ENCODE measurements at regions not wholly inside any gene's neighbourhood (a gene's known extent, or its start where the extent isn't known, plus 50 kb on each side); places are given as distances from the start of the nearest gene placed in this dataset.

GRCh38 chrX:5449323-5449722, 779.3 kb downstream of the NLGN4X start (continued):
- TF ChIP-seq RXRA (IDR thresholded peaks at IDR 0.05; ENCODE audit: borderline replicate concordance, low read depth) = no peak
- TF ChIP-seq CHD2 (IDR thresholded peaks at IDR 0.05; ENCODE audit: low read length, partially characterized antibody) = no peak
- TF ChIP-seq ELF1 (IDR thresholded peaks at IDR 0.05) = no peak

GRCh38 chrX:5431823-5432222, 796.8 kb downstream of the NLGN4X start:
- no peak overlapping the region for H3K4me2 ChIP-seq
- H3F3A ChIP-seq (replicated peaks; ENCODE audit: insufficient read depth) = no peaks in the 10 kb centered on the region
- H3K27me3 ChIP-seq (ENCODE audit: insufficient read depth) = no peaks in the 10 kb centered on the region
- no peak overlapping the region for H3K4me3 ChIP-seq (ENCODE audit: low read depth in 2 of 2, low read length in 1 of 2)
- no peak for DNase-seq
- H3K36me3 ChIP-seq (replicated peaks in 1 of 2; ENCODE audit: control insufficient read depth in 1 of 2, insufficient read depth in 2 of 2, low read length in 1 of 2) = no peaks in the 10 kb centered on the region
- no peak for TF ChIP-seq NFIC (IDR thresholded peaks at IDR 0.05; ENCODE audit: borderline replicate concordance)
- TF ChIP-seq GABPA (IDR thresholded peaks at IDR 0.05; ENCODE audit: low read depth) = no peak
- no peak for TF ChIP-seq EZH2phosphoT487 (IDR thresholded peaks at IDR 0.05; ENCODE audit: borderline replicate concordance, low read depth)
- no peak overlapping the region for H2AFZ ChIP-seq (ENCODE audit: low read depth)
- H4K20me1 ChIP-seq (ENCODE audit: insufficient read depth) = no peaks in the 10 kb centered on the region
- no peaks in the 10 kb centered on the region for H3K79me2 ChIP-seq (ENCODE audit: insufficient read depth)
- H3K27ac ChIP-seq (ENCODE audit: low read depth in 2 of 2, low read length in 1 of 2) = no peak overlapping the region
- no peaks in the 10 kb centered on the region for H3K9me2 ChIP-seq
- H3K9me3 ChIP-seq = peaks cover 15% of the 10 kb centered on the region; the same call in 1 of the 2 replicates
- no peaks in the 10 kb centered on the region for H3K4me1 ChIP-seq (ENCODE audit: control insufficient read depth in 1 of 2, insufficient read depth in 2 of 2, low read depth in 1 of 2, low read length in 1 of 2)
- CTCF ChIA-PET = no interaction called here
- POLR2A ChIA-PET = no interaction called here
- no peak overlapping the region for H3K9ac ChIP-seq

- H3K79me2 ChIP-seq (ENCODE audit: insufficient read depth) = no peaks in the 10 kb centered on the region
- H3F3A ChIP-seq (replicated peaks; ENCODE audit: insufficient read depth) = no peaks in the 10 kb centered on the region
- H2AFZ ChIP-seq (ENCODE audit: low read depth) = no peak overlapping the region
- H3K4me2 ChIP-seq = no peak overlapping the region
- ChIA-PET CTCF (no interaction called here), POLR2A (no interaction called here)
- H3K36me3 ChIP-seq (replicated peaks in 1 of 2; ENCODE audit: control insufficient read depth in 1 of 2, insufficient read depth in 2 of 2, low read length in 1 of 2) = no peaks in the 10 kb centered on the region
- no peak for TF ChIP-seq USF1 (IDR thresholded peaks at IDR 0.05; ENCODE audit: borderline replicate concordance, low read depth)
- TF ChIP-seq REST (IDR thresholded peaks at IDR 0.05; ENCODE audit: low read depth, low read length) = no peak
- TF ChIP-seq FOSL2 (IDR thresholded peaks at IDR 0.05; ENCODE audit: borderline replicate concordance, low read depth) = no peak
- no peak for TF ChIP-seq YY1 (IDR thresholded peaks at IDR 0.05; ENCODE audit: low read depth)
- H3K4me1 ChIP-seq (ENCODE audit: control insufficient read depth in 1 of 2, insufficient read depth in 2 of 2, low read depth in 1 of 2, low read length in 1 of 2) = no peaks in the 10 kb centered on the region
- no peaks in the 10 kb centered on the region for H4K20me1 ChIP-seq (ENCODE audit: insufficient read depth)
- H3K27me3 ChIP-seq (ENCODE audit: insufficient read depth) = no peaks in the 10 kb centered on the region
- H3K4me3 ChIP-seq (ENCODE audit: low read depth in 2 of 2, low read length in 1 of 2) = no peak overlapping the region
- H3K9me3 ChIP-seq = no peaks in the 10 kb centered on the region; the same call in 1 of the 2 replicates
- no peak overlapping the region for H3K9ac ChIP-seq
- no peak for DNase-seq
- no peaks in the 10 kb centered on the region for H3K9me2 ChIP-seq
- no peak overlapping the region for H3K27ac ChIP-seq (ENCODE audit: low read depth in 2 of 2, low read length in 1 of 2)
These were observed 803.5 kb downstream of the NLGN4X start for GRCh38 chrX:5425119-5425518.

Data from SK-N-SH (cell line).